GM12878 (cell line): ENCODE measurements at regions not wholly inside any gene's neighbourhood (a gene's known extent, or its start where the extent isn't known, plus 50 kb on each side); places are given as distances from the start of the nearest gene placed in this dataset.

Experiments used
- ATAC-seq: fragments of 200-7000 bp; cut with Tn5 transposase; 3 replicates; pipeline ENCODE4 v1.9.1; 2020; ENCODE audit warnings: mild to moderate bottlenecking, moderate library complexity
- BruUV-seq: library from RNA; stranded (reverse); fragments of 400-500 nt; replicated peaks from 2 replicates; lab custom pipeline; 2021; lab: Mats Ljungman, UMichigan
- CTCF ChIA-PET: fragments of 300-600 bp; sonication (Branson Sonifier 250); formaldehyde crosslinking; extraction: SDS; loops from one replicate; lab custom pipeline; 2021; ENCODE audit warnings: inconsistent platforms; lab: Yijun Ruan, JAX
- POLR2A ChIA-PET: fragments of 350-600 bp; formaldehyde crosslinking; extraction: SDS; loops from one replicate; lab custom pipeline; 2021; ENCODE audit warnings: inconsistent platforms; lab: Charles Lee
- RAD21 ChIA-PET: fragments of 300-600 bp; sonication (Branson Sonifier 250); formaldehyde crosslinking; loops from one replicate; lab custom pipeline; 2023; ENCODE audit warnings: antibody characterized with exemption; ENCODE audit not compliant: unreplicated experiment; lab: Charles Lee
- SMC1A ChIA-PET: fragments of 300-600 bp; sonication (Branson Sonifier 250); formaldehyde crosslinking; loops from one replicate; lab custom pipeline; 2023; ENCODE audit not compliant: unreplicated experiment, uncharacterized antibody; lab: Charles Lee
- DNase-seq: peaks from one replicate; pipeline ENCODE4 v3.0.0-alpha.2; 2011; ENCODE audit warnings: low read depth, low spot score
- FAIRE-seq: peaks from 3 replicates; lab custom pipeline; 2011; peaks lifted over from hg19 to GRCh38; lab: Jason Lieb, UNC
- H2AFZ ChIP-seq: 2 replicates; pipeline ENCODE4 v1.6.0; 2011; ENCODE audit warnings: low read depth, low read length, control low read depth; ENCODE audit not compliant: control insufficient read depth
- H3K27ac ChIP-seq: 2 replicates; pipeline ENCODE4 v1.5.1; 2011; ENCODE audit warnings: control low read depth; ENCODE audit not compliant: control insufficient read depth, insufficient read depth
- H3K27me3 ChIP-seq, 2 experiments: replicated peaks in 1 of 2; 2 replicates each; pipeline versions ENCODE4 v1.6.0 to v1.6.1; 2011; ENCODE audit warnings: low read length in 1 of 2; ENCODE audit not compliant: control insufficient read depth in 2 of 2, insufficient read depth in 2 of 2
- H3K36me3 ChIP-seq, 2 experiments: 2 replicates each; pipeline ENCODE4 v1.5.1; 2011; ENCODE audit warnings: low read length in 1 of 2; ENCODE audit not compliant: control insufficient read depth in 2 of 2, insufficient read depth in 2 of 2
- H3K4me1 ChIP-seq: 2 replicates; pipeline ENCODE4 v1.6.1; 2011; ENCODE audit warnings: mild to moderate bottlenecking, low read length, moderate library complexity, mixed read lengths; ENCODE audit not compliant: control insufficient read depth, insufficient read depth
- H3K4me2 ChIP-seq: 2 replicates; pipeline ENCODE4 v1.6.0; 2011; ENCODE audit warnings: control low read depth; ENCODE audit not compliant: control insufficient read depth, insufficient read depth
- H3K4me3 ChIP-seq: fragments of 200-600 bp; sonication (generic); 2 replicates; pipeline ENCODE4 v1.5.1; 2016
- H3K79me2 ChIP-seq: 2 replicates; pipeline ENCODE4 v1.6.0; 2011; ENCODE audit warnings: low read length; ENCODE audit not compliant: control insufficient read depth, insufficient read depth
- H3K9ac ChIP-seq: 2 replicates; pipeline ENCODE4 v1.8.0; 2011; ENCODE audit warnings: low read length, control low read depth, mixed read lengths; ENCODE audit not compliant: control insufficient read depth, insufficient read depth
- H3K9me3 ChIP-seq: replicated peaks from 3 replicates; pipeline ENCODE4 v1.5.1; 2011; ENCODE audit warnings: mild to moderate bottlenecking, low read length; ENCODE audit not compliant: control insufficient read depth, insufficient read depth
- H4K20me1 ChIP-seq: 2 replicates; pipeline ENCODE4 v1.6.0; 2011; ENCODE audit not compliant: control insufficient read depth, insufficient read depth
- ATF3 ChIP-seq: IDR thresholded peaks from 2 replicates; pipeline ENCODE4 v1.6.1; 2011; ENCODE audit warnings: low read depth, mild to moderate bottlenecking, low read length, moderate library complexity, borderline replicate concordance; ENCODE audit errors: extremely low read depth
- BRCA1 ChIP-seq: IDR thresholded peaks from 2 replicates; pipeline ENCODE4 v1.6.1; 2011; ENCODE audit warnings: low read depth, low read length, improper control_type of control experiment
- CBX3 ChIP-seq: fragments of 200-600 bp; sonication (generic); IDR thresholded peaks from 2 replicates; pipeline ENCODE4 v1.6.1; 2016; ENCODE audit warnings: low read depth, borderline replicate concordance
- E2F8 ChIP-seq: fragments of 450-650 bp; IDR thresholded peaks from 2 replicates; pipeline ENCODE4 v1.6.1; 2018; ENCODE audit warnings: mild to moderate bottlenecking, low read depth, moderate library complexity; ENCODE audit not compliant: partially characterized antibody
- LARP7 ChIP-seq: fragments of 450-650 bp; IDR thresholded peaks from 2 replicates; pipeline ENCODE4 v1.6.1; 2017; ENCODE audit warnings: mild to moderate bottlenecking
- NR2F1 ChIP-seq: fragments of 450-650 bp; conservative IDR thresholded peaks from 2 replicates; pipeline ENCODE4 v1.6.1; 2017; ENCODE audit warnings: mild to moderate bottlenecking
- RCOR1 ChIP-seq: conservative IDR thresholded peaks from 2 replicates; pipeline ENCODE4 v1.6.1; 2012; ENCODE audit warnings: low read depth, low read length, improper control_type of control experiment
- REST ChIP-seq: IDR thresholded peaks from 2 replicates; pipeline ENCODE4 v1.6.1; 2012; ENCODE audit warnings: mild to moderate bottlenecking, low read depth, low read length
- SPI1 ChIP-seq: IDR thresholded peaks from 2 replicates; pipeline ENCODE4 v1.6.1; 2011; ENCODE audit warnings: low read depth, mild to moderate bottlenecking, low read length, moderate library complexity, borderline replicate concordance; ENCODE audit not compliant: insufficient read depth
- SRF ChIP-seq, 2 experiments: IDR thresholded peaks; 2 replicates each; pipeline ENCODE4 v1.6.1; 2011; ENCODE audit warnings: low read depth in 2 of 2, low read length in 2 of 2, mild to moderate bottlenecking in 1 of 2, moderate library complexity in 1 of 2
- TCF7 ChIP-seq: IDR thresholded peaks from 2 replicates; pipeline ENCODE4 v1.6.1; 2014; ENCODE audit warnings: antibody characterized with exemption, borderline replicate concordance
- ZNF622 ChIP-seq: fragments of 450-650 bp; IDR thresholded peaks from 2 replicates; pipeline ENCODE4 v1.6.1; 2017; ENCODE audit warnings: mild to moderate bottlenecking, inconsistent platforms
- WGBS: methylation state at CpG from one replicate; pipeline ENCODE4 v1.1.6; 2016; ENCODE audit warnings: low lambda C conversion rate; ENCODE audit not compliant: insufficient replicate concordance, insufficient coverage; ENCODE audit errors: missing lambda C conversion rate; 5-methylcytosine and 5-hydroxymethylcytosine counted together
- in situ Hi-C: fragments of 300-500 bp; cut with MboI; formaldehyde crosslinking; loops from 9 replicates; pipeline ENCODE4 v1.14.3; 2018; ENCODE audit warnings: mixed read lengths
- intact Hi-C: fragments of 100-400 bp; cut with micrococcal nuclease; formaldehyde crosslinking; loops from one replicate; pipeline ENCODE4 v1.14.2; 2022; ENCODE audit not compliant: unreplicated experiment

- no peak for ATAC-seq
- intact Hi-C loops (no loop called here), in situ Hi-C loops (no loop called here)
- Histone ChIP-seq H3K9ac (no peak overlapping the region), H2AFZ (no peak overlapping the region), H3K4me3 (no peak overlapping the region), H3K27me3 (no peaks in the 10 kb centered on the region), H3K36me3 (no peaks in the 10 kb centered on the region), H3K4me1 (no peaks in the 10 kb centered on the region), H4K20me1 (no peaks in the 10 kb centered on the region), H3K27ac (no peak overlapping the region), H3K9me3 (no peaks in the 10 kb centered on the region; the same call in 2 of the 3 replicates), H3K79me2 (no peaks in the 10 kb centered on the region), H3K4me2 (no peak overlapping the region)
- POLR2A ChIA-PET: no interaction called here
- SMC1A ChIA-PET: no interaction called here
- RAD21 ChIA-PET: interaction anchor here (0.8 kb wide), 1 partner anchor 308 kb away, joined by 5 read pairs; the partner anchor contains the start of gene DLL1
- DNase-seq: no peak
- no peak for FAIRE-seq
- no peak for TF ChIP-seq REST
- TF ChIP-seq SPI1: no peak
- TF ChIP-seq TCF7: no peak
- no peak for TF ChIP-seq CBX3
- TF ChIP-seq BRCA1: no peak
- TF ChIP-seq LARP7: no peak
- TF ChIP-seq ATF3: no peak
- no peak for TF ChIP-seq SRF (IDR thresholded peaks at IDR 0.05; ENCODE audit: low read depth in 2 of 2, low read length in 2 of 2)
- no peak for TF ChIP-seq E2F8
- TF ChIP-seq NR2F1: no peak
- no peak for TF ChIP-seq RCOR1
- no peak for TF ChIP-seq ZNF622
- CTCF ChIA-PET: no interaction called here
- 58% methylated on average over 10 of the region's 10 CpGs for WGBS
- BruUV-seq: no TSS peak
Observed at GRCh38 chr6:169983651-169984050, 232.2 kb downstream of the ERMARD start.
